ENCODE measurements at regions not wholly inside any gene's neighbourhood (a gene's known extent, or its start where the extent isn't known, plus 50 kb on each side); places are given as distances from the start of the nearest gene placed in this dataset.

DNA sequence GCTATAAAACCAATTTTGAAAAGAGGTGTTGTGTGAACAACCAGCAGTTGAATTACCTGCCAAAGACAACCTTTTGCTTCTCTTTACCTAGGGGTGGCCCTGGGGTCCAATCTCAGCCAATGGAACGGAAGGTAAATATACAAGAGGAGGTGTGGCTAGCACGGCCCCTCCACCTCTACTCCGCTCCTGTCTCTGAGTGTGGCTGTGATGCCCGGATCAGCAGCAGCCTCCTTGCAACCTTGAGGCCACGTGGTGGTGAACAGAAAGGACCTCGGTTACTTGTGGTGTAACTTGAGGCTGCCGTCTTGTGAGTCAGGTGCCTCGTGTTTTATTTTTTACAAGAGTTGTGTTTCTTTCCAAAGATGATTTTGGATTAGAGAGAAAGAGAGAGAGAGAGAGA, 121.5 kb upstream of the PPP2R3B start:
- H3K4me3 ChIP-seq (ENCODE audit: extremely low read depth in 1 of 4, insufficient read depth in 2 of 4, low read depth in 3 of 4, low read length in 4 of 4): no peak overlapping the region
- ChIA-PET POLR2A (ENCODE audit: partially characterized antibody) (no interaction called here), CTCF (ENCODE audit: partially characterized antibody) (no interaction called here)
- no peak overlapping the region for H3K23ac ChIP-seq (ENCODE audit: insufficient read length)
- H3K18ac ChIP-seq (ENCODE audit: extremely low read depth, low read length): no peak overlapping the region
- H3K14ac ChIP-seq (ENCODE audit: insufficient read length): no peak overlapping the region
- H4K8ac ChIP-seq (ENCODE audit: extremely low read depth, insufficient read depth, low read length): no peak overlapping the region
- FAIRE-seq: no peak
- no peaks in the 10 kb centered on the region for H4K20me1 ChIP-seq (replicated peaks in 1 of 2; ENCODE audit: control insufficient read depth in 1 of 2, insufficient read depth in 2 of 2, low read length in 2 of 2)
- no peak overlapping the region for H3K27ac ChIP-seq (ENCODE audit: low read depth, low read length)
- H3K23me2 ChIP-seq (ENCODE audit: low read depth, low read length): no peaks in the 10 kb centered on the region
- H2BK5ac ChIP-seq (ENCODE audit: low read depth, low read length): no peak overlapping the region
- H3K27me3 ChIP-seq (replicated peaks in 1 of 4; ENCODE audit: control insufficient read depth in 3 of 4, extremely low read depth in 1 of 4, insufficient read depth in 3 of 4, low read length in 3 of 4): peaks cover 0 to 10% (median 5%) of the 10 kb centered on the region in 4 experiments; a peak in 5 of 7 replicates
- no peak for DNase-seq (ENCODE audit: low read depth in 1 of 2, low spot score in 2 of 2)
- H3K4ac ChIP-seq (replicated peaks; ENCODE audit: insufficient read length, low read depth, low read length): no peak overlapping the region
- no peaks in the 10 kb centered on the region for H3K9me3 ChIP-seq (ENCODE audit: insufficient read depth in 2 of 2, low read depth in 1 of 2, low read length in 1 of 2)
- no peak overlapping the region for H3K4me2 ChIP-seq (ENCODE audit: insufficient read depth in 1 of 2, low read depth in 2 of 2, low read length in 2 of 2)
- no peak overlapping the region for H2BK120ac ChIP-seq (replicated peaks; ENCODE audit: low read depth, low read length)
- 92% methylated on average over 8 of the region's 8 CpGs; no CpG with 5 or more reads in 1 of the 2 experiments for WGBS, 2 experiments (ENCODE audit: extremely low coverage in 1 of 2, insufficient coverage in 1 of 2, insufficient read length in 1 of 2, insufficient replicate concordance in 2 of 2, low coverage in 1 of 2, low lambda C conversion rate in 2 of 2, missing lambda C conversion rate in 1 of 2)
- no peak overlapping the region for H2AFZ ChIP-seq (ENCODE audit: low read length)
- no peak overlapping the region for H2AK5ac ChIP-seq (ENCODE audit: low read depth, low read length)
- H3K4me1 ChIP-seq (replicated peaks in 1 of 4; ENCODE audit: control insufficient read depth in 3 of 4, insufficient read depth in 4 of 4, low read length in 3 of 4): no peaks in the 10 kb centered on the region
- H3K79me1 ChIP-seq (ENCODE audit: low read depth, low read length): no peaks in the 10 kb centered on the region
- no peak overlapping the region; the same call in 1 of the 2 replicates for H2BK20ac ChIP-seq (ENCODE audit: low read length)
- H3K56ac ChIP-seq (replicated peaks; ENCODE audit: insufficient read length, low read depth, low read length): no peak overlapping the region
- H3K9ac ChIP-seq (replicated peaks in 1 of 4; ENCODE audit: extremely low read depth in 1 of 4, low read depth in 3 of 4, low read length in 3 of 4): no peak overlapping the region
- H2BK12ac ChIP-seq (ENCODE audit: low read depth, low read length): no peak overlapping the region
- TF ChIP-seq CBX5 (IDR thresholded peaks at IDR 0.05; ENCODE audit: low read depth, low read length) (no peak), RBBP5 (IDR thresholded peaks at IDR 0.05; ENCODE audit: borderline replicate concordance, low read depth, low read length) (no peak), CTBP2 (IDR thresholded peaks at IDR 0.05; ENCODE audit: borderline replicate concordance, insufficient read depth, insufficient read length, low read length) (no peak), JUN (IDR thresholded peaks at IDR 0.05; ENCODE audit: low read depth, low read length) (no peak)
- TF ChIP-seq, protein P1, sequence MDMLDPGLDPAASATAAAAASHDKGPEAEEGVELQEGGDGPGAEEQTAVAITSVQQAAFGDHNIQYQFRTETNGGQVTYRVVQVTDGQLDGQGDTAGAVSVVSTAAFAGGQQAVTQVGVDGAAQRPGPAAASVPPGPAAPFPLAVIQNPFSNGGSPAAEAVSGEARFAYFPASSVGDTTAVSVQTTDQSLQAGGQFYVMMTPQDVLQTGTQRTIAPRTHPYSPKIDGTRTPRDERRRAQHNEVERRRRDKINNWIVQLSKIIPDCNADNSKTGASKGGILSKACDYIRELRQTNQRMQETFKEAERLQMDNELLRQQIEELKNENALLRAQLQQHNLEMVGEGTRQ (IDR thresholded peaks at IDR 0.05; ENCODE audit: low read length): no peak
- no peaks in the 10 kb centered on the region for H3K79me2 ChIP-seq (ENCODE audit: control insufficient read depth in 1 of 2, insufficient read depth in 2 of 2, low read length in 2 of 2)
- H2BK15ac ChIP-seq (ENCODE audit: low read length): no peak overlapping the region
- no peaks in the 10 kb centered on the region for H3K36me3 ChIP-seq (ENCODE audit: control insufficient read depth in 2 of 4, insufficient read depth in 4 of 4, low read length in 3 of 4)
- no peak overlapping the region for H4K5ac ChIP-seq (ENCODE audit: insufficient read length, low read depth, low read length)
- no peak overlapping the region for H4K91ac ChIP-seq (replicated peaks; ENCODE audit: insufficient read length, low read length)
